ENCODE measurements at regions not wholly inside any gene's neighbourhood (a gene's known extent, or its start where the extent isn't known, plus 50 kb on each side); places are given as distances from the start of the nearest gene placed in this dataset.

DNA sequence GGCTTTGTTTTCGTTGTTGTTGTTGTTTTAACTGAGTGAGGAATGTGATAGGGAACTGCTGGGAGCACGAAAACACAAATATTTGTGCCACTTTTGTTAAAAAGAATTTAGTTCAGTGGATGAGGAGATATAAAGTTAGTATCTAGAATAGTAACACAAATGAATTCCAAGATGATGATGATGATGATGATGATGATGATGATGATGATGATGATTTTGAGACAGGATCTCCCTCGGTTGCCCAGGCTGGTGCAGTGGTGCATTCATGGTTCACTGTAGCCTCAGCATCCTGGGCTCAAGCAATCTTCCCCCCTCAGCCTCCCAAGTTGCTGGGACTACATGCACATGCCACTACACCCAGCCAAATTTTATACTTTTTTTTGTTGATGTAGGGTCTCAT lies 223.7 kb downstream of the DSEL start:
- TF ChIP-seq, protein P1, sequence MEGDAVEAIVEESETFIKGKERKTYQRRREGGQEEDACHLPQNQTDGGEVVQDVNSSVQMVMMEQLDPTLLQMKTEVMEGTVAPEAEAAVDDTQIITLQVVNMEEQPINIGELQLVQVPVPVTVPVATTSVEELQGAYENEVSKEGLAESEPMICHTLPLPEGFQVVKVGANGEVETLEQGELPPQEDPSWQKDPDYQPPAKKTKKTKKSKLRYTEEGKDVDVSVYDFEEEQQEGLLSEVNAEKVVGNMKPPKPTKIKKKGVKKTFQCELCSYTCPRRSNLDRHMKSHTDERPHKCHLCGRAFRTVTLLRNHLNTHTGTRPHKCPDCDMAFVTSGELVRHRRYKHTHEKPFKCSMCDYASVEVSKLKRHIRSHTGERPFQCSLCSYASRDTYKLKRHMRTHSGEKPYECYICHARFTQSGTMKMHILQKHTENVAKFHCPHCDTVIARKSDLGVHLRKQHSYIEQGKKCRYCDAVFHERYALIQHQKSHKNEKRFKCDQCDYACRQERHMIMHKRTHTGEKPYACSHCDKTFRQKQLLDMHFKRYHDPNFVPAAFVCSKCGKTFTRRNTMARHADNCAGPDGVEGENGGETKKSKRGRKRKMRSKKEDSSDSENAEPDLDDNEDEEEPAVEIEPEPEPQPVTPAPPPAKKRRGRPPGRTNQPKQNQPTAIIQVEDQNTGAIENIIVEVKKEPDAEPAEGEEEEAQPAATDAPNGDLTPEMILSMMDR (IDR thresholded peaks at IDR 0.05): no peak
- TF ChIP-seq EZH2 (IDR thresholded peaks at IDR 0.05): no peak
